ENCODE measurements at regions not wholly inside any gene's neighbourhood (a gene's known extent, or its start where the extent isn't known, plus 50 kb on each side); places are given as distances from the start of the nearest gene placed in this dataset.

DNA sequence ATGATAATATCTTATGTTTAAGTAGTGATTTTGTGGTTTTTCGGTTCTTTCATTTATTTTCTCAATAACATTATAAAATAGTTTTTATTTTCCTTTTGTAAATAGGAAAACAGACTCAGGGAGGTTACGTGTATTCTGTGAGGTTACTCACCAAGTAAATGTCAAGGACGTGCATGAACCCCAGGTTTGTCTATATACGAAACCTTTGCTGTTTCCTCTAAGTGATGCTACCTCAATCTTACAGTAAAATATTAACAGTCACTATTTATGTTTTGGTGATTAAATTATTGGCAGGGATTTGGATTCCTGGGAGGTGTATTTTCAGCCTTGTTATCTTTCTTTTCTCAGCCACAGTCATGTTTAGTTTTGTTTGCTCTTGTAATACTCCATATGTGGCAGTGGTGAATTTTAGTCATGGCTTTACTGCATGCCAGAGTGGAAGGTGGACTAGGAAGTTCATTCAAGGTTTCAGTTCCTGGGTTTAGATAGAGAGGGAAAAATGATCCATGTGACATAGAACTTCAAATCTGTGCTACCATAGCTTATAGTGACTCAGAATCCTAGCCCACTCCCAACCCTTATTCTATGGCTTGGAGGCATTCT lies 139.9 kb downstream of the ARL4A start:
- TF ChIP-seq, protein P1, sequence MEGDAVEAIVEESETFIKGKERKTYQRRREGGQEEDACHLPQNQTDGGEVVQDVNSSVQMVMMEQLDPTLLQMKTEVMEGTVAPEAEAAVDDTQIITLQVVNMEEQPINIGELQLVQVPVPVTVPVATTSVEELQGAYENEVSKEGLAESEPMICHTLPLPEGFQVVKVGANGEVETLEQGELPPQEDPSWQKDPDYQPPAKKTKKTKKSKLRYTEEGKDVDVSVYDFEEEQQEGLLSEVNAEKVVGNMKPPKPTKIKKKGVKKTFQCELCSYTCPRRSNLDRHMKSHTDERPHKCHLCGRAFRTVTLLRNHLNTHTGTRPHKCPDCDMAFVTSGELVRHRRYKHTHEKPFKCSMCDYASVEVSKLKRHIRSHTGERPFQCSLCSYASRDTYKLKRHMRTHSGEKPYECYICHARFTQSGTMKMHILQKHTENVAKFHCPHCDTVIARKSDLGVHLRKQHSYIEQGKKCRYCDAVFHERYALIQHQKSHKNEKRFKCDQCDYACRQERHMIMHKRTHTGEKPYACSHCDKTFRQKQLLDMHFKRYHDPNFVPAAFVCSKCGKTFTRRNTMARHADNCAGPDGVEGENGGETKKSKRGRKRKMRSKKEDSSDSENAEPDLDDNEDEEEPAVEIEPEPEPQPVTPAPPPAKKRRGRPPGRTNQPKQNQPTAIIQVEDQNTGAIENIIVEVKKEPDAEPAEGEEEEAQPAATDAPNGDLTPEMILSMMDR (IDR thresholded peaks at IDR 0.05; ENCODE audit: insufficient read depth, low read length) = no peak
- TF ChIP-seq POLR2AphosphoS5 (IDR thresholded peaks at IDR 0.05; ENCODE audit: low read depth) = no peak
- TF ChIP-seq GABPA (IDR thresholded peaks at IDR 0.05; ENCODE audit: low read depth) = no peak
- TF ChIP-seq, protein P2, sequence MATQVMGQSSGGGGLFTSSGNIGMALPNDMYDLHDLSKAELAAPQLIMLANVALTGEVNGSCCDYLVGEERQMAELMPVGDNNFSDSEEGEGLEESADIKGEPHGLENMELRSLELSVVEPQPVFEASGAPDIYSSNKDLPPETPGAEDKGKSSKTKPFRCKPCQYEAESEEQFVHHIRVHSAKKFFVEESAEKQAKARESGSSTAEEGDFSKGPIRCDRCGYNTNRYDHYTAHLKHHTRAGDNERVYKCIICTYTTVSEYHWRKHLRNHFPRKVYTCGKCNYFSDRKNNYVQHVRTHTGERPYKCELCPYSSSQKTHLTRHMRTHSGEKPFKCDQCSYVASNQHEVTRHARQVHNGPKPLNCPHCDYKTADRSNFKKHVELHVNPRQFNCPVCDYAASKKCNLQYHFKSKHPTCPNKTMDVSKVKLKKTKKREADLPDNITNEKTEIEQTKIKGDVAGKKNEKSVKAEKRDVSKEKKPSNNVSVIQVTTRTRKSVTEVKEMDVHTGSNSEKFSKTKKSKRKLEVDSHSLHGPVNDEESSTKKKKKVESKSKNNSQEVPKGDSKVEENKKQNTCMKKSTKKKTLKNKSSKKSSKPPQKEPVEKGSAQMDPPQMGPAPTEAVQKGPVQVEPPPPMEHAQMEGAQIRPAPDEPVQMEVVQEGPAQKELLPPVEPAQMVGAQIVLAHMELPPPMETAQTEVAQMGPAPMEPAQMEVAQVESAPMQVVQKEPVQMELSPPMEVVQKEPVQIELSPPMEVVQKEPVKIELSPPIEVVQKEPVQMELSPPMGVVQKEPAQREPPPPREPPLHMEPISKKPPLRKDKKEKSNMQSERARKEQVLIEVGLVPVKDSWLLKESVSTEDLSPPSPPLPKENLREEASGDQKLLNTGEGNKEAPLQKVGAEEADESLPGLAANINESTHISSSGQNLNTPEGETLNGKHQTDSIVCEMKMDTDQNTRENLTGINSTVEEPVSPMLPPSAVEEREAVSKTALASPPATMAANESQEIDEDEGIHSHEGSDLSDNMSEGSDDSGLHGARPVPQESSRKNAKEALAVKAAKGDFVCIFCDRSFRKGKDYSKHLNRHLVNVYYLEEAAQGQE (IDR thresholded peaks at IDR 0.05; ENCODE audit: insufficient replicate concordance, low read depth) = no peak
